ENCODE measurements at regions not wholly inside any gene's neighbourhood (a gene's known extent, or its start where the extent isn't known, plus 50 kb on each side); places are given as distances from the start of the nearest gene placed in this dataset.

GRCh38 chr6:14280006-14280510 is 162.5 kb downstream of the CD83 start:
- H3K36me3 ChIP-seq (replicated peaks in 1 of 2; ENCODE audit: control insufficient read depth in 1 of 2, insufficient read depth in 2 of 2, low read length in 1 of 2) = no peaks in the 10 kb centered on the region
- H3K9me3 ChIP-seq = no peaks in the 10 kb centered on the region
- TF ChIP-seq RCOR1 (IDR thresholded peaks at IDR 0.05; ENCODE audit: low read length) (no peak), PBX3 (IDR thresholded peaks at IDR 0.05) (no peak), RXRA (IDR thresholded peaks at IDR 0.05; ENCODE audit: borderline replicate concordance, low read depth) (no peak), CTCF (IDR thresholded peaks at IDR 0.05) (no peak), NFIC (IDR thresholded peaks at IDR 0.05; ENCODE audit: borderline replicate concordance) (no peak), EZH2phosphoT487 (IDR thresholded peaks at IDR 0.05; ENCODE audit: borderline replicate concordance, low read depth) (no peak), RAD21 (IDR thresholded peaks at IDR 0.05; ENCODE audit: low read length) (no peak), TEAD4 (IDR thresholded peaks at IDR 0.05; ENCODE audit: borderline replicate concordance, insufficient read depth) (no peak), SMC3 (IDR thresholded peaks at IDR 0.05; ENCODE audit: low read depth, low read length) (no peak), YY1 (IDR thresholded peaks at IDR 0.05; ENCODE audit: low read depth) (no peak), NRF1 (IDR thresholded peaks at IDR 0.05; ENCODE audit: low read depth, low read length) (no peak)
- no peak overlapping the region for H2AFZ ChIP-seq (ENCODE audit: low read depth)
- ChIA-PET POLR2A (no interaction called here), CTCF (no interaction called here)
- H3K4me3 ChIP-seq (ENCODE audit: low read depth in 2 of 2, low read length in 1 of 2) = no peak overlapping the region
- no peak overlapping the region for H3K4me2 ChIP-seq
- H3F3A ChIP-seq (replicated peaks; ENCODE audit: insufficient read depth) = no peaks in the 10 kb centered on the region
- H3K9ac ChIP-seq = no peak overlapping the region
- H3K79me2 ChIP-seq (ENCODE audit: insufficient read depth) = no peaks in the 10 kb centered on the region
- H4K20me1 ChIP-seq (ENCODE audit: insufficient read depth) = no peaks in the 10 kb centered on the region
- 23% methylated on average over 4 of the region's 4 CpGs for WGBS (ENCODE audit: low lambda C conversion rate)
- no peak for DNase-seq
- H3K27ac ChIP-seq (ENCODE audit: low read depth in 2 of 2, low read length in 1 of 2) = no peak overlapping the region
- no peaks in the 10 kb centered on the region for H3K9me2 ChIP-seq
- H3K27me3 ChIP-seq (ENCODE audit: insufficient read depth) = no peaks in the 10 kb centered on the region
- H3K4me1 ChIP-seq (ENCODE audit: control insufficient read depth in 1 of 2, insufficient read depth in 2 of 2, low read depth in 1 of 2, low read length in 1 of 2) = peaks cover 0 to 3% of the 10 kb centered on the region in 2 experiments; a peak in 1 of 4 replicates

GRCh38 chr6:14280766-14281293 is 163.3 kb downstream of the CD83 start:
- ChIA-PET CTCF (no interaction called here), POLR2A (no interaction called here)
- DNase-seq = no peak
- no peak overlapping the region for H3K27ac ChIP-seq (ENCODE audit: low read depth in 2 of 2, low read length in 1 of 2)
- H3K4me2 ChIP-seq = no peak overlapping the region
- no peaks in the 10 kb centered on the region for H3K36me3 ChIP-seq (replicated peaks in 1 of 2; ENCODE audit: control insufficient read depth in 1 of 2, insufficient read depth in 2 of 2, low read length in 1 of 2)
- no peaks in the 10 kb centered on the region for H3K9me3 ChIP-seq
- 68% methylated on average over 12 of the region's 17 CpGs for WGBS (ENCODE audit: low lambda C conversion rate)
- peaks cover under 1% of the 10 kb centered on the region for H3F3A ChIP-seq (replicated peaks; ENCODE audit: insufficient read depth)
- H3K4me3 ChIP-seq (ENCODE audit: low read depth in 2 of 2, low read length in 1 of 2) = no peak overlapping the region
- no peaks in the 10 kb centered on the region for H3K27me3 ChIP-seq (ENCODE audit: insufficient read depth)
- H3K9ac ChIP-seq = no peak overlapping the region
- H3K9me2 ChIP-seq = no peaks in the 10 kb centered on the region
- H3K79me2 ChIP-seq (ENCODE audit: insufficient read depth) = no peaks in the 10 kb centered on the region
- peaks cover 0 to 3% of the 10 kb centered on the region in 2 experiments; a peak in 1 of 4 replicates for H3K4me1 ChIP-seq (ENCODE audit: control insufficient read depth in 1 of 2, insufficient read depth in 2 of 2, low read depth in 1 of 2, low read length in 1 of 2)
- TF ChIP-seq GATA2 (CRISPR knock-in tag; IDR thresholded peaks at IDR 0.05) (no peak), NRF1 (IDR thresholded peaks at IDR 0.05; ENCODE audit: low read depth, low read length) (no peak)
- H2AFZ ChIP-seq (ENCODE audit: low read depth) = no peak overlapping the region
- no peaks in the 10 kb centered on the region for H4K20me1 ChIP-seq (ENCODE audit: insufficient read depth)

Data from SK-N-SH (cell line).